Globus pallidus (tissue), 1 donor: ENCODE measurements at regions not wholly inside any gene's neighbourhood (a gene's known extent, or its start where the extent isn't known, plus 50 kb on each side); places are given as distances from the start of the nearest gene placed in this dataset.

Experiments
- DNase-seq: peaks from one replicate; pipeline ENCODE4 v3.0.0-alpha.2; 2015; ENCODE audit warnings: low spot score

GRCh38 chr3:59446775-59447465, 397.1 kb upstream of the CFAP20DC start:
- no peak for DNase-seq

- DNase-seq, result no peak
Observed at GRCh38 chr3:59444676-59445075, 394.9 kb upstream of the CFAP20DC start.

GRCh38 chr3:59444294-59444671, 394.5 kb upstream of the CFAP20DC start:
- no peak for DNase-seq

- no peak for DNase-seq
Observed at GRCh38 chr3:59443618-59444293, 393.9 kb upstream of the CFAP20DC start.

DNA sequence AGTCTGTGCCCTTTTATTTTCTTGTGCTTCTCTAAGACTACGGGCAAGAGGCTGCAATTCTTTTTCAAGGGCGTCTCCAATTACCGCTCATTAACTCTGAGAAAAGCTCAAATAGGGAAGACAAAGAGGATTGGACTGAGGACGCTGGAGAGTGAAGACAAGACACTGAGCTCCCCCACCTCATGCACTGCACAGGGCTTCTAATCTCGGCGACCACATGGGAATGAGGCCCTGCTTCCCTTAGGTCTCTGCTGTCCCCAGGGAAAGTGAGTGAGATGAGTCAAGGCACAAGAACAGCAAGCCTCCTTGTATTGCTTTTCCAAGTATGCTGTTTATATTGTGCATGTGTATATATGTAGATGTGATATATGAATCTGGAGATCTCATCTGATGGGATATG, 392.2 kb upstream of the CFAP20DC start:
- no peak for DNase-seq

DNA sequence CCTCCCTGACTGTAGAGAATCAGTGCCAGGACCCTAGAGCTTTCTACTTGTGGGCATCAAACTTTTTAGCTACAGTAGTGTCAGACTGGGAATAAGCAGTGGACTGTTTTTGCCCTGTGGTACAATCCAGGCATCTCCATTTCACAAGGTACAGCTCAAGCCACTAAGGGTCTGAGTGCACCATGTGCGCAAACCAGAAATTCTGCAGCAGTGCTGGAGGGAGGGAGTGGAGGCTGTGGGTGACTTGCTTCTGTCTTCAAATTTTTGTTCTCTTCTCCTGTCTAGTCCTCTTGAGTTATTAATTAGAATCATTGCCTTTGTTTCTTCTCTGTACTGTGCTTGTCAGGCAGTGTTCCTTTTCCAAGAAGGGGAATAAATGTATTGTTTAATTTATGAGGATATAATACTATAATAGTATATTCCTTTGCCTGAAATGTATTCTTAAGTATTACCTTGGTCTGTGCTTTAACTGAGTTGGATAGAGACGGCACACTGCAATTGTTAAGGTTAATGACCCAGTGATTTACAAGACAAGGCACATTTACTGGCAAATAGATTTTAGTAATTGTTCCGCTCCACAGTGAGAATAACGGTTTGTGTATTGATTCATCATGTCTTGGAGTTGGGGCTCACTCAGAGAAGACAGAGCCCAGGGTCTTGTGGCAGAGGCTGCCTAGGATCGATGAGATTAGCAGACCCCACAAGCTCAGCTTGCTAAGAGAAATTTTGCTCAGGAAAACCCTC, 390.6 kb upstream of the CFAP20DC start:
- DNase-seq, result no peak

DNA sequence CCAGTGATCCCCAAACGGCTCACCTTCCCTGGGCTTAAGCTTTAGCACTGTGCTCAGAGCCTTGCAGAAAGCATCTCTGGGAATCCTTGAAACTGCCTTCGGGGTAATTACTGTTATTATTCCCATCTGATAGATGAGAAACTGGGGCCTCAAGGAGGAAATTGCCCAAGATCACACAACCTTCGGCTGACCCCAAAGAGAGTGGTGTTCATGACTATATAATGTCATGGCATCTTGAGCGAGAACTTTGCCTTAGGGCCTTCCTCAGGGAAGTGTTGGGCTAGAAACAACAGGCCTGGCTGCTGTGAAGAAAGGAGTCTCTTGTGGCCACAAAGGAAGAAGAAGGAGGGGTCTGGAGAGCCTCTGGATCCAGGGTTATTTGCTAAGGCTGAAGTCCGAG, 388.7 kb upstream of the CFAP20DC start:
- no peak for DNase-seq

- no peak for DNase-seq
Observed at GRCh38 chr3:59436164-59436958, 386.5 kb upstream of the CFAP20DC start.

GRCh38 chr3:59433546-59433945, 383.7 kb upstream of the CFAP20DC start:
- no peak for DNase-seq

- DNase-seq, result no peak
Observed at GRCh38 chr3:59432665-59433064, 382.8 kb upstream of the CFAP20DC start.

- DNase-seq, result no peak
Observed at GRCh38 chr3:59430341-59430740, 380.5 kb upstream of the CFAP20DC start.

- DNase-seq, result no peak
Observed at GRCh38 chr3:59429198-59429597, 379.4 kb upstream of the CFAP20DC start.

- DNase-seq, result no peak
Observed at GRCh38 chr3:59426821-59427565, 377.2 kb upstream of the CFAP20DC start.

DNA sequence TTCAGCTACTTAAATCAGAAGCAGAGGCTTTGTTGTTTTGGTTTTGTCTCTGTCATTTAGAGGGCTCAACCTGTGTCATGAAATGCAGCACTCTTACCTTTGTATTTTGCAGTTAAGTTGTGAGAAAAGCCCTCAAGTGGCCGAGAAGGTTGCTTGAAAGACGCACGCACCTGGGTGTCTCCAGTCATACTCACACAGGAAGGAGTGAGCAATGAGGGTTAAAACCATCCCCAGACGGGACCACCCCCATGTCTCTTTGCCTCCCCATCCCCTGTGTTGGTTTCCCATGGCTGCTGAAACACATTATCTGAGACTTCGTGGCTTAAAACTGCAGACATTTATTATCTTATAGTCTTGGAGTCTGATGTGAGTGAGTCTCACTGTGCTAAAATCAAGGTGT, 376.1 kb upstream of the CFAP20DC start:
- no peak for DNase-seq

GRCh38 chr3:59425371-59425770, 375.5 kb upstream of the CFAP20DC start:
- DNase-seq, result no peak

- DNase-seq, result no peak
Observed at GRCh38 chr3:59424268-59425010, 374.6 kb upstream of the CFAP20DC start.

DNA sequence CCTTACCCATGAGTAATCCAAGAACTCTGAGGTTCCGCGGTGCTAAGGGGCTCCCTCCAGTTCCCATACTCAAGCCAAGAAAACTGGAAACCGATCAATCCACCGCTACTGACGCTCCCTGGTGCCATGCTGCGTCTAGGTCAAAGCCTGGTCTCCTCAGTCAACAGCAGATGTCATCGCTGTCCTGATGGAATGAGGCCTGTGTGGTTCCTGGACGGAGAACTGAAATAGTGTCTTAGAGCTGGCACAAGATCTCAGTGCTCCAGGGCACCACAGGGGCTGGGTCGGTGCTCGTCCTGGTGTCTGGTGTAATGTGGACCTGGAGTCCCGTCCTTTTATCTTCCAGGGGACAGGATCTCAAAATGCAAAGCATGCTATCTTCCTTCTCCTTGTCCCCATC, 373.9 kb upstream of the CFAP20DC start:
- no peak for DNase-seq

DNA sequence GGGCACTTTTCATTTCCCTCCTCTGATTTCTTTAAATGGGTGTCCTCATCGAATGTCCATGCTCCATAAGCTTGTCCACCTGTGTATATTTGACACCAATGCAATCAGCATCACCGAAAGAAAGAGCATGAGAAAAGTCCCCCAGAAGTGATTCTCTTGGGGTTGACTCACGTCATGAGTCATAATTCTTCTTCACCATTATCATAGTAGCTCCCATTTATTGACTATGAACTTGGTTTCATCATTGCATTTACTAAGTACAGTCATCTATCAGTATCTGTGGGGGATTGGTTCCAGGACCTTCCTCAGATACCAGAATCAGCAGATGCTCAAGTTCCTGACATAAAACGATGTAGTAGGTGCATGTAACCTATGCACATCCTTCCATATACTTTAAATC, 372.5 kb upstream of the CFAP20DC start:
- no peak for DNase-seq

DNA sequence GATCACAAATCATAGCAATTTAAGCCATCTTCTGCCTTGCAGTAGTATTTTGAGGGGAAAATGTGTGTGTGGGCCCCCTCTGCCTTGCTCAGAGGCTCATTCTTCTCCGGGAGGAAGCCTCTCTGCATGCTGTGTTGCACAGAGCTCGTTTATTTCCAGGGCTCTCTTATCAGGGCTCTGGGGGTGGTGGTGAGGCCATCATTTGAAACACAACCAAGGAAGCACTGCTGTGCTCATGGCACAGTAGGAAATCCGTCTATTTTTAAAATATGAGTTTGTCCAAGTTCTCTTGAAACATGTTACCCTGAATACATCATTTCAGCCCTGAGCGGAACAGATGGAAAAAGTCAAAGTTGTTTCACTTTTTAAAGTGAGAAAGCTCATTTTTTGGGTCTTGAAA, 369.0 kb upstream of the CFAP20DC start:
- no peak for DNase-seq

GRCh38 chr3:59412516-59412915, 362.7 kb upstream of the CFAP20DC start:
- DNase-seq, result no peak

GRCh38 chr3:59411694-59412093, 361.9 kb upstream of the CFAP20DC start:
- DNase-seq, result no peak
